Stimulated activated CD8-positive, alpha-beta memory T cell treated with anti-CD3 and anti-CD28 coated beads, Interleukin-7, amount 100 ng/mL, for 48 hours (primary cell): ENCODE measurements at regions not wholly inside any gene's neighbourhood (a gene's known extent, or its start where the extent isn't known, plus 50 kb on each side); places are given as distances from the start of the nearest gene placed in this dataset.
"Not testable (repeated sequence)": the region's sequence is repeated elsewhere in the genome, so short reads cannot be mapped to it uniquely, and the experiment has no call there.

Source experiments
- DNase-seq, 2 donors: peaks; one replicate each; pipeline ENCODE4 v3.0.0-alpha.2; 2020; ENCODE audit warnings: low read depth in 1 of 2; ENCODE audit errors: extremely low read depth in 1 of 2

DNA sequence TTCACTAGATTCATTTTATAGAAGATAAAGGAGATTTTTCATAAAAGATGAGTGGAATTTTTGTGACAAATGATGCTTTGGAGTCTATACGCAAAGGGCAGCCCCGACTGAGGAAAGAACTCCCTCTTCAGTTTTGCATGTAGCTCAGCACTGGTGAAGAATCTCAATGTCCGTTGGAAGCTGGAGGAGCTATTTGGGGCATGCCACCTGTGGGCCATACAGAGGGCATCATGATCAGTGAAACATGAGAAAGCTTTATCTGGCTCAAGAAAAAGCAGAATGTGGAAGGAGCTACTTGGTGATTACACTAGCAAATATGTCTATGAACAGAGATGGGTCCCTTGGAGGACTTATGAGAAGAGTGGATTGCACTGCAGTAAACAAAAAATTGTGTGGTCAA, 1359.3 kb downstream of the REEP3 start:
- DNase-seq, result no peak

DNA sequence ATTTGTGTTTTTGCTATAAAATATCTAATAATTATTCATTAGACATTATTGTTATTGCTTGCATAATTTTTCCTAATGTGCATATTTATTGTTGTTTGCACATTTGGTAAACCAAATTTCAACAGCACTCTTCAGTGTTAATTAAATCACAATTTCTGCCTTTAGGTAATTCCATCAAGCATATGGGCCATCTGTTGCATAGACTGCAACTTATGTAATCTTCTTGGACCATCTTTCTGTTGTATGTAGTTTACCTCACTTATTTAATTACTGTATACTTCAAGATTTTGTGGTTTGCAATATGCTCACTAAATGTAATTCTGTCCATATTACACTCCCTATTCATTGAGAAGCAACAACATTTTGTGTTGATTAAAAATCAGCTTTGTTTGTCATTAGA, 1360.1 kb downstream of the REEP3 start:
- DNase-seq, result no peak

DNA sequence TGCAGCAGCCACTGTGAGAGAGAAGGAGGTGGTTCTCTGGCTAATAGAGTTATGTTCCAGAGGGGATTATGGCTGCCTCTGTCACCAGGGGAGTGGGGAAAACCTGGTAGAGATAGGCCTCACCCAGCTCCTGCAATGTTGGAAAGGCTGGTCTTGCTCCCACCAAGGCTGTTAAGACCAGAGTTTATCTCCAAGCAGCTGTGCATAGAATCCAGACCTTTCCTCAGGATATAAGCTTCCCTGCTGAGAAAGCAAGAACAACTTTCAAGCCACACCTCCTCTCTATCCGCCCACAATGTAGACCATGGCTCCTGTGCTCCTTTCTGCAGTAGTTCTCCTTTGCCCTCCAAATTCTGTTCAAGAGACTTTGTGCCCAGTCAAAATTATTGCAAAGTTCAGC, 1375.4 kb downstream of the REEP3 start:
- DNase-seq, result no peak

DNA sequence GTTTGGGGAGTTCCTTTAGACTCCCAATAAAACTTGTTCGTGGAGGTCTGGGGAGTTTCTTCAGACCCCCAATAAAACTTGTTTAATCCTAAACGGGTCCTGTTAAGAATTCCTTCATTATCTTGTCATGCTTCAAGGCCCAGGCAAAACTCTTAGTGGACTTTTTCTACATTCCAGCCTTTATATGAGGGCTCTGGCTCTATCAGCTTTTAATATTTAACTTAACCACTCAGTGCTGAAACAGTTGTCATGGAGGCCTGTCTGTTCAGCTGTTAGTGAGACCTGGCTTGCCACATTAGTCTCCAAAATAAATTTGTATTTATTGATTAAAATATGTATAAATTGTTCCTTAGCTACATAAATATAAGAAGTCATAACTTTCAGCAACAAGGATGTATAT, 1385.1 kb downstream of the REEP3 start:
- not testable (repeated sequence) for DNase-seq

DNA sequence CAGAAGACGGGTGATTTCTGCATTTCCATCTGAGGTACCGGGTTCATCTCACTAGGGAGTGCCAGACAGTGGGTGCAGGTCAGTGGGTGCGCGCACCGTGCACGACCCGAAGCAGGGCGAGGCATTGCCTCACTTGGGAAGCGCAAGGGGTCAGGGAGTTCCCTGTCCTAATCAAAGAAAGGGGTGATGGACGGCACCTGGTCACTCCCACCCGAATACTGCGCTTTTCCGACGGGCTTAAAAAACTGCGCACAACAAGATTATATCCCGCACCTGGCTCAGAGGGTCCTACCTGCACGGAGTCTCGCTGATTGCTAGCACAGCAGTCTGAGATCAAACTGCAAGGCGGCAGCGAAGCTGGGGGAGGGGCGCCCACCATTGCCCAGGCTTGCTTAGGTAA, 1403.1 kb downstream of the REEP3 start:
- DNase-seq, result not testable (repeated sequence)

DNA sequence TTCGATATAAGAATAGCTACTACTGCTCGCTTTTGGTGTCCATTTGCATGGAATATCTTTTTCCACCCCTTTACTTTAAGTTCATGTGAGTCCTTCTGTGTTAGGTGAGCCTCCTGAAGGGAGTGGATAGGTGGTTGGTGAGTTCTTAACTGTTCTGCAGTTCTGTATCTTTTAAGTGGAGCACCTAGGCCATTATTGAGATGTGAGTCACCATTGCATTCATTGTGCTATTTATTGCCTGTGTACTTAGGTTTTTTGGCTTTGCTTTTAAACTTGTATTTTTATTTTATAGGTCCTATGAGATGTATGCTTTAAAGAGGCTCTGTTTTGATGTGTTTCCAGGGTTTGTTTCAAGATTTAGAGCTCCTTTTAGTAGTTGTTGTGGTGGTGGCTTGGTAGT, 1430.8 kb downstream of the REEP3 start:
- no peak for DNase-seq

DNA sequence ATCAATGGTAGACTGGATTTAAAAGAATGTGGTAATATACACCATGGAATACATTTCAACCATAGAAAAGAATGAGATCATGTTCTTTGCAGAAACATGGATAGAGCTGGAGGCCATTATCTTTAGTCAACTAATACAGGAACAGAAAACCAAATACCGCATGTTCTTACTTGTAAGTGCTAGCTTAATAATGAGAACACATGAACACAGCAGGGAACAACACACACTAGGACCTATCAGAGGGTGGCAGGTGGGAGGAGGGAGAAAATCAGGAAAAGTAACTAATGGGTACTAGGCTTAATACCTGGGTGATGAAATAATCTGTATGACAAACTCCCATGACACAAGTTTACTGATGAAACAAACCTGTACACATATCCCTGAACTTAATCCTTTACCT, 1435.2 kb downstream of the REEP3 start:
- DNase-seq, result no peak

DNA sequence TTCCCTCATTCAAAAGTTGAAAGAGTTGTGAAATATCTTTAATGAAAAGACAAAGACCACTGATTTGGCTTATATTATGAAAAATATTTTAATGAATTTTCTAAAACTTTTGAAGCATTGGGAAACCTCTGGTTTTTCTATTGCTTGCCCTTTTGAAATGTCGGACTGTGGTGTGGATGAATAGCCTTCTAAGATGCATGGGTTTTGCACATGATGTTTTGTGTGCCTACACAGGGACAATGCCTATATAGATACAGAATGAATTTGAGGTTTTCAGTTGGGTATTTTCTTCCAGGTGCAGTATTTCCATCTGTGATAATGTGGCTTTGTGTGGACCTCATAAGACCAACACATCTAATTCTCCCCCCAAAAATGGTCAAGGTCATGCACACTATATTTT, 1437.9 kb downstream of the REEP3 start:
- DNase-seq, result no peak

DNA sequence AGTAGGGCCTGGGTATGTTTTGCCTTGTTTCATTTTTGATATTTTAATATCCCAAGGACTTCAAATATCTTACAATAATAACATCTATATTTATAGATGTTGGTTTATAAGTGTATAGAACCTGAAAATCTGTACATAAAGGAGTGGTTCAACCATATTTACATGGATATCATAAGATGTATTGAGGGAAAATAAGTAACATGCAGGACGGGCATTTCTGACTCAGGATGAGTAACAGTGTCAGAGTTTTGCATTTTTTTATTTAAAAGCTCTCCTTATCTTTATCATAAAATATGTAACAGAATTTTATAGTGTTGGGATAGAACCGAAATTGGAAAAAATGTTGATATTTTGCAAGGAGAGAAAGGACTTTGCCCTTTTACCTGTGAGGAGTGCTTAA, 1438.7 kb downstream of the REEP3 start:
- no peak for DNase-seq

DNA sequence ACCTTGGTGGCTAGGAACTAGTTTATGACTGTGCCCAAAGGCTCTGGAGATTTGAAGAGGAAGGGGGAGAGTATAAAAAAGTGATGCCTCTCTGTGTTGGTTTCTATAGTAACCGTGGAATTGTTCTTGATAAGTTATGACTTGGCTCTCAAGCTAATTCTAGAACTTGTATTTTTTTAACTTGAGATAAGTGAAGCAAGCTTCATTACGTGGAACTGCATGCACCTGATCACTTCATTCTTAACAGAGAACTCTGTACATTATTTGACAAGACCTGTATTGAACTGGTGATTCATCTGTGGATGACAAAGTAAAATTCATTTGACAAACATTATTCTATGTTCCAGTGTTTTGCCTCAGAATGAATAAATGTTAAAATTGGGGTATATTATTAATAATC, 1452.2 kb downstream of the REEP3 start:
- DNase-seq, result no peak

DNA sequence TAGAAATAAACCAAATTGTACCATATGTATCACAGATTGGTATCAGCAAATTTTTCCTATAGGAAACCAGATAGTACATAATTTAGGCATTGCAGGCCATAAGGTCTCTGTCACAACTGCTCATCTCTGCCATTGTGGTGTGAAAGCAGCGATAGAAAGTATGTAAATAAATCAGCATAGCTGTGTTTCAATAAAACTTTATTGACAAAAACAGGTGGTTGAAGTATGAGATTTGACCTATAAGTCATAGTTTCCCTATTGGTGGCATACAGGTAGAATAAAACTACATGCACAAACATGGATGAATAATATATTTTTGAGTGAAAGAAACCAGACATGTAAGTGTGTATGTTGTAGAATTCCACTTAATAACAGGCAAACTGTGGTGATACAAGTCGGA, 1454.9 kb downstream of the REEP3 start:
- no peak for DNase-seq

DNA sequence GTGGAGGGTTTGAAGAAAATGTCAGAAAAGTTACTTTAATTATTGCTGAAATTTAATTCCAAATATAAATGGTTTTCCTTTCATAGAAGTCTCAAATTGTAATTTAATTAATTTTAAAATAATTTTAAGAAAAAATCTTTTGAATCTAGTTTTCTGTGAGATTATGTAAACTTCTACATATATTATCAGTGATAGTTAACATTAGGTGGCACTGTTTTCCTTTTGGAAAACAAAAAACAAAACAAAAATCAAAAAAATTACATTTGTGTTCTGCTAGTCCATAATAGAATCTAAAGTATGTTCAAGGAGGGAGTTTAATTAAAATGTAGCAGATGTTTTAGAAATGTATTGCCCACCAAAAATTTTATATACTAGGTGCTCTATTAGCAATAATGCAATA, 1456.7 kb downstream of the REEP3 start:
- no peak for DNase-seq

DNA sequence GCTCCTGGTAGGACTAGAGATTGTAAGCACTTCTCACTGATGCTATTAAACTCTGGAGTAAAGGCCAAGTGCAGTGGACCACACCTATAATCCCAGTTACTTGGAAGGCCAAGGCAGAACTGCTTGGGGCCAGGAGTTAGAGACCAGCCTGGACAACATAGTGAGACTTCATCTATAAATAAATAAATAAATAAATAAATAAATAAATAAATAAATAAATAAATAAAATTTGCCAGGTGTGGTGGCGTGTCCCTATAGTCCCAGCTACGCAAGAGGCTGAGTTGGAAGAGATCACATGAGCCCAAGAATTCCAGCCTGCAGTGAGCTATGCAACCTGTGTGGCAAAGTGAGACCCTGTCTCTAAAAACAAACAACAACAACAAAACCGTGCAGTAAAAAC, 1475.7 kb downstream of the REEP3 start:
- no peak for DNase-seq

DNA sequence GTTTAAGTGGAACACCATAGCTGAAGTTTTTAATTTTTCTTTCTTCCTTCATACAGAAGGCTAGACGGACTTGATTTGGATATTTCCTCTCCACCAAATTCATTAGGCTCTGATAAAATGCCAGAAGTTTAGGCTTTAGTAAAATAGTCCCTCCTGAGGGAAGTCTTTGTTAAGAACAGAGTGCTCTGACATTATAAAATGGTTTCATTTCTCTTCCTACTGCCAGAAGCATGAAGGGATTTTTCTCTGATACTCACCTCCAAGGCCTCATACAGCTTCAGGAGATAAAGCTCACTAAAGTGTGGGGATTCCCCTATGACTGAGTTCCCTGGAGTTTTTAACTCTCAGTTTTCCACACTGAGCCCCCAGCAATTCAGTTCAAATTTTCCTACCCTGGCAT, 1489.6 kb downstream of the REEP3 start:
- no peak for DNase-seq

DNA sequence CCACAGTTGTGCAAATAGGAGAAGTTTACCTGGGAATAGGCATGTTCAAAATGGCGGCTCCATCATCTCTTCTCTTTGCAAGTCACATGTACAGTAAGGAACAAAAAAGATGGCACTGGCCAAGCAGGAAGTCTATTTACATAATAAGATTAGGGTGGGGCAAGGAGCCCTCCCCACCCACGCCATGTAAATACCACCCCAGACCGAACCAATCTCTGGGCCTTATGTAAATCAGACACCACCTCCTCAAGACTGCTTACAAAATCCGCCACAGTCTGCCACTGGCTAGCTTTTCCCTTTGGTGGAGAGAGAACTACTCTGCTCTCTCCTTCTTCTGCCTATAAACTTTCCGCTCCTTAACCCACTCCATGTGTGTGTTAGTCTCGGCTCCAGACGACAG, 1496.3 kb downstream of the REEP3 start:
- DNase-seq, result no peak

DNA sequence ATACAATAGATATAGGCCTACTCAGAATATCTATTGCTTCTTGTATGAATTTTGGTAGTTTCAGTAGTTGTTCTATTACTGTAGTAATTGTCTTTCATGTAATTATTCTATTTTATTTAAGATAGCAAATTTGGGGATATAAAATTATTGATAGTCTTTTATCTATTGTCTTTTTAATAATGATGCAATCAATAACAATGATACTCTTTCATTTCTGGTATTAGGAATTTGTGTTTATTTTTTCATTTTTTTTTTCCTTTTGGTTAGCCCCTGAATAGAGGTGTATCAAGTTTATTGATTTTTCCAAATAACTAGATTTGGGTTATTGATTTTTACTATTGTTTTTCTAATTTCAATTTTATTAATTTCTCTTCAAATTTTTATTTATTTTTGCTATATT, 1503.7 kb downstream of the REEP3 start:
- DNase-seq, result no peak

DNA sequence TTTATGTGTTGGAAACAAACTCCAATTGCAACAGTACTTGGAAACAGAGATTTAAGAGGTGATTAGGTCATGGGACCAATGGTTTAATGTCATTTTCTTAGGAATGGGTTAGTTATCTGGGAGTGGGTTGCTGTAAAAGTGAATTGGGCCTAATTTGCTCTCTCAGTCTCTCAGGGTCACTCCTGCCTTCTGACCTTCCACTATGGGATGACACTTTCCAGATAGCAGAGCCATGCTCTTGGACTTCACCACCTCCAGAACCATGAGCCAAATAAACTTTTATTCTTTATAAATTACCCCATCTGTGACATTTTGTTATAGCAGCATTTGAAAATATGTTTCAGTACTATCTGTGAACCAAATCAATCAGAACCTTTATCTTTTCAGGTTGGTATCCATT, 1509.1 kb downstream of the REEP3 start:
- DNase-seq, result no peak

DNA sequence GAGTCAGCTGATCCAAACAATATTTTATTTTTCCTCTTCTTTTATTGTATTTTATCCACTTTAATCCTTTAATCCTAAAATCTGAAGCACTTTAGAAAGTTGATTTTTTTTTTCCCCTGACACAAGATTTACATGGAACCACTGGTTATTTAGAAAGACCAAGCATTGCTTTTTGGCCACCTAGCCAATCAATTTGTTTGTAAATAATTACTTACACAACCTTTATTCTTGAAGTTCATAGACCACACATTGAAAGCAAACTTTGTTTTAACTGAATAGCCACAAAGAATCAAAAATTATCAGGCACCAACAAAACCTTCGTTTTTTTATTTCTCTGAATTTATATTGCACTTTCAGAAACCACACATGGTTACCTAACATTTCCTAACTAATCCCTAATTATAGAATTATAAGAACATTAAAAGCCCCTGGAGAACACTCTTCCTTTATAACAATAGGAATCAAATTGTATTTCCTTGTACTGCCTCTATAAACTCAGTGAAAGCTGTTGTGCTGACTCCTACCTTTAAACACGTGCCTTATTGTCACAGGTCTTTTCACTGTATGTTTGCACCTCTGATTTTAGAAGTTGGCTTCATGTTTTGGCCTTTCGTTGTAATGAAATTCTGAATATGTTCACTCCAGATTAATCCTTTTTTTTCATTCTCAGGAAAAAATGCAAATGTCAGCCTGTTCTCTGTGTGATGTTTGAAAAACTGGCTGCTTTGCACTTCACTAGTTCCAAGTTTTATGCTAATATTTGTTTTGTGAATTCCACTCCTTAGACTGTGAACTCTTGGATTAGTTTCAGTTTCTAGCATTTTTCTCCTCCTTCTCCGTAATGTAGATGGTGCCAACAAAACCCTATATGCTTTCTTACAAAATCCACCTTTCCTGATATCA, 1511.9 kb downstream of the REEP3 start:
- no peak for DNase-seq

DNA sequence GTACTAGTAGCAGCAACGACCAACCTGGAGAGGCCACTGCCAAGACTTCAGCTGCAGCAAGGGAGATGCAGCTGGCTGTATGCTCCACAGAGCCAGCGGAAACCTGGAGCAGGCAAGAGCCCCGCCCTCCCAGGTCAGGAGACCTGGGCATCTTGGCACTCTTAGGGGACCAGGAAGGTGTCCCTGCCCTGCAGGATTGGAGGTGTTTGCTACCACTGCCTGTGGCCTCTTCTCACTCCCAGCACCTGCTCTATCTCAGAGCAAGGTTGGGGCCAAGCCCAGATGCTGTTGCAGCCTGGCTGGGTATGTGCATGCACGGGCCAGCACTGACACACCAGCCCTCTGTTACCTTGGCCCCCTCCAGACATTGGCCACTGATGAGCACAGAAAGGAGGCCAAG, 1512.8 kb downstream of the REEP3 start:
- no peak for DNase-seq

DNA sequence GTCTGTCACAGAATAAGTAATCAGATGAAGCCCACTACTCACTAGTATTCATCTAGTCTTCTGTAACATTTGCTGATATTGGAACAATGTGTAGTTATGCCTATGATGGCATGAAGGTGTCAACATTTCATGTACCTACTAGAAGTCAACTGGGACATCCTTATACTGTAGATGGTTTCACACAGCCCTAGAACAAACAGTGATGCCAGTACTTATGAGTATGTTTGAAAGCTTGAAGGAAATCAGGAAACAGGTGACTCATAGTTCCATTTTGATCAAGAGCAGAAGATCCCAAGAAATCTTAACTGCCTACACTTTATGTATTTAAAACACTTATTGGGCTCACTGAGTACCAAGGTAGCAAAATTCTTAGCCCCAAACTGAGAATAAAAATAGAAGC, 1519.6 kb downstream of the REEP3 start:
- no peak for DNase-seq

DNA sequence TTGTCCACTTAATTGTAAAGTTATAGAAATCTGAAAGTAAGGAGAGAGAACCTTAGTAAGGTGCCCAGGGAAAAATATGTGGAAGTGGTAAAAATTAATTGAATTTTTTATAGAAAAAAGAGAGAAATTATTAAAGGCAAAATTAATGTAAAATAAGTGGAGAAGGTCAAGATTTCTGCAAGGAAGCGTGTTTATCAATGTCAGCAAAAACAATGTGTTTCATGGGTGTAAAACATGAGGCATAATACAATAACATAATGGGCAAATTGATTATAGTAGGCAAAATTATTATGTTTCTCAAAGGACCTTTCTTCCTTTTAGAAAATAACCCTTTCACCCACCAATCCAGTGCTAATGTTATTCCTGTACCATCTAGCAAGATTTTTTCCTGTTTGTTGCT, 1520.1 kb downstream of the REEP3 start:
- DNase-seq, result no peak

DNA sequence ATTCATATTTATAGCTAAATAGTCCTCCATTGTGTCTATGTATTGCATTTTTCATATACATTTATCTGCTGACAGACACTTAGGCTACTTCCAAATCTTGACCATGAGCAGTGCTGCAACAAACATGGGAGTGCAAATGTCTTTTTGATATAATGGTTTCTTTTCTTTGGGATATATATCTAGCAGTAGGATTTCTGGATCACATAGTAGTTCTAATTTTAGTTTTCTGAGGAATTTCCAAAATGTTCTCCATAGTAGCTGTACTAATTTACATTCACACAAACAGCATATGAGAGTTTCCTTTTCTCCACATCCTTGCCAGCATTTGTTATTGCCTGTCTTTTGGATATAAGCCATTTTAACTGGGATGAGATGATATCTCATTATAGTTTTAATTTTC, 1521.3 kb downstream of the REEP3 start:
- DNase-seq, result no peak

DNA sequence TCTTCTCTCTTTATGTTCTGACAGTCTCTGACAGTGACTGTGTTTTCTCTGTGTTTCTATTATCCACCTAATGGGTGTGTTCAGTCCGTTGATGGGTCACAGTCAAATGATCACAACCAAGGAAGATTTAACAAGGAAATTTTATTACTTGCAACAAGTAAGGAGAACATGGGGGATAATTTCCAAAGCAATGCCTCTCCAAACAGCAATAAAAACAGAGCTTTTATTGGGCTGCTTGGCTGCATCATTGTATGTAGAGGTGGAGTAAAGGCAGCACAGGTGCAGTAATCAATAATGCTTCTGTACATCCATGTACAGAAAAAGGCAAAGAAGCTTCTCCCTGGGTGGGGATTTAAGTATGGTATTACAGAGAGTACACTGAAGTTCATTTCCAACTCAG, 1525.6 kb downstream of the REEP3 start:
- no peak for DNase-seq
